Stimulated activated CD4-positive, alpha-beta T cell treated with anti-CD3 and anti-CD28 coated beads, Interleukin-4, amount 100 ng/mL, for 4 hours (primary cell): ENCODE measurements at regions not wholly inside any gene's neighbourhood (a gene's known extent, or its start where the extent isn't known, plus 50 kb on each side); places are given as distances from the start of the nearest gene placed in this dataset.
"Not testable (repeated sequence)": the region's sequence is repeated elsewhere in the genome, so short reads cannot be mapped to it uniquely, and the experiment has no call there.

Source experiments
- DNase-seq, 2 experiments: peaks; one replicate each; pipeline ENCODE4 v3.0.0-alpha.2; 2020

GRCh38 chr17:5911919-5912318 lies 158.3 kb upstream of the WSCD1 start:
- no peak for DNase-seq

GRCh38 chr17:5913032-5913531 lies 157.1 kb upstream of the WSCD1 start:
- DNase-seq = no peak

GRCh38 chr17:5913641-5914040 lies 156.5 kb upstream of the WSCD1 start:
- DNase-seq = no peak

- no peak for DNase-seq
Measured at GRCh38 chr17:5915337-5915736, 154.8 kb upstream of the WSCD1 start.

GRCh38 chr17:5919089-5919488 lies 151.1 kb upstream of the WSCD1 start:
- DNase-seq = no peak

GRCh38 chr17:5921512-5922282 lies 148.5 kb upstream of the WSCD1 start:
- no peak for DNase-seq

GRCh38 chr17:5922476-5922875 lies 147.7 kb upstream of the WSCD1 start:
- no peak for DNase-seq

GRCh38 chr17:5929721-5930120 lies 140.5 kb upstream of the WSCD1 start:
- no peak for DNase-seq

GRCh38 chr17:5930555-5930954 lies 139.6 kb upstream of the WSCD1 start:
- not testable (repeated sequence) for DNase-seq

- no peak for DNase-seq
Measured at GRCh38 chr17:5931616-5932015, 138.6 kb upstream of the WSCD1 start.

- DNase-seq = no peak
Measured at GRCh38 chr17:5933430-5933829, 136.7 kb upstream of the WSCD1 start.

- DNase-seq = no peak
Measured at GRCh38 chr17:5941258-5941657, 128.9 kb upstream of the WSCD1 start.

GRCh38 chr17:5942687-5943086 lies 127.5 kb upstream of the WSCD1 start:
- no peak for DNase-seq

- DNase-seq = no peak
Measured at GRCh38 chr17:5943232-5943631, 126.9 kb upstream of the WSCD1 start.

GRCh38 chr17:5943982-5944381 lies 126.2 kb upstream of the WSCD1 start:
- no peak for DNase-seq

- DNase-seq = no peak
Measured at GRCh38 chr17:5947701-5948180, 122.4 kb upstream of the WSCD1 start.

- no peak for DNase-seq
Measured at GRCh38 chr17:5948811-5949210, 121.4 kb upstream of the WSCD1 start.

- no peak for DNase-seq
Measured at GRCh38 chr17:5950878-5951277, 119.3 kb upstream of the WSCD1 start.

- no peak for DNase-seq
Measured at GRCh38 chr17:5951912-5952311, 118.3 kb upstream of the WSCD1 start.

- DNase-seq = no peak
Measured at GRCh38 chr17:5952518-5952917, 117.7 kb upstream of the WSCD1 start.

- no peak for DNase-seq
Measured at GRCh38 chr17:5955764-5956163, 114.4 kb upstream of the WSCD1 start.

GRCh38 chr17:5958850-5959249 lies 111.3 kb upstream of the WSCD1 start:
- no peak for DNase-seq

GRCh38 chr17:5962371-5962770 lies 107.8 kb upstream of the WSCD1 start:
- DNase-seq = no peak

- DNase-seq = no peak
Measured at GRCh38 chr17:5971969-5972368, 98.2 kb upstream of the WSCD1 start.

- no peak for DNase-seq
Measured at GRCh38 chr17:5973410-5973809, 96.8 kb upstream of the WSCD1 start.
